K562 (cell line): ENCODE measurements at regions not wholly inside any gene's neighbourhood (a gene's known extent, or its start where the extent isn't known, plus 50 kb on each side); places are given as distances from the start of the nearest gene placed in this dataset.

Experiments used
- CBFB ChIP-seq: sonication (generic); formaldehyde crosslinking; IDR thresholded peaks from 2 replicates; pipeline ENCODE4 v1.4.0; 2020; ENCODE audit warnings: mild to moderate bottlenecking, missing genetic modification reagents
- CSDE1 ChIP-seq, 2 experiments: fragments of 450-650 bp; IDR thresholded peaks; 2 replicates each; pipeline ENCODE4 v1.6.1; 2016; ENCODE audit warnings: mild to moderate bottlenecking in 1 of 2
- DIDO1 ChIP-seq: fragments of 450-650 bp; IDR thresholded peaks from 2 replicates; pipeline ENCODE4 v1.6.1; 2016; ENCODE audit warnings: low read depth, missing biosample characterization, missing genetic modification characterization
- JUN ChIP-seq, 2 experiments: sonication (generic) in 1 of 2; formaldehyde crosslinking in 1 of 2; IDR thresholded peaks; 2 replicates each; pipeline versions ENCODE4 v1.6.1 to v1.8.0; 2012 to 2022; ENCODE audit warnings: borderline replicate concordance in 2 of 2, mild to moderate bottlenecking in 2 of 2, improper control_type of control experiment in 1 of 2, low read depth in 1 of 2, low read length in 1 of 2, missing genetic modification reagents in 1 of 2
- POLR2A ChIP-seq: fragments of 450-650 bp; conservative IDR thresholded peaks from 2 replicates; pipeline ENCODE4 v1.6.1; 2016
- RBFOX2 ChIP-seq: fragments of 200-400 bp; formaldehyde crosslinking; IDR thresholded peaks from 2 replicates; pipeline ENCODE4 v1.6.1; 2017; ENCODE audit warnings: low read depth, mild to moderate bottlenecking, low read length, moderate library complexity
- THRA ChIP-seq: fragments of 450-650 bp; IDR thresholded peaks from 2 replicates; pipeline ENCODE4 v1.6.1; 2017; ENCODE audit warnings: mild to moderate bottlenecking, moderate library complexity
- XRCC3 ChIP-seq: fragments of 450-650 bp; IDR thresholded peaks from 2 replicates; pipeline ENCODE4 v1.6.1; 2017; ENCODE audit warnings: mild to moderate bottlenecking, moderate library complexity
- ZBTB17 ChIP-seq: fragments of 450-650 bp; formaldehyde crosslinking; IDR thresholded peaks from 2 replicates; pipeline ENCODE4 v1.4.0; 2020; ENCODE audit warnings: mild to moderate bottlenecking
- ZNF165 ChIP-seq: fragments of 250-450 bp; sonication (Bioruptor Pico); IDR thresholded peaks from 2 replicates; pipeline ENCODE4 v1.4.0; 2020; ENCODE audit warnings: borderline replicate concordance
- ZNF408 ChIP-seq: fragments of 250-450 bp; sonication (Bioruptor Pico); IDR thresholded peaks from 2 replicates; pipeline ENCODE4 v1.4.0; 2020; ENCODE audit warnings: low read depth, mild to moderate bottlenecking, moderate library complexity
- ZNF740 ChIP-seq, 3 experiments: fragments of 200-800 bp in 1 of 3; sonication (Bioruptor generic) in 1 of 3; sonication (generic) in 1 of 3; formaldehyde crosslinking in 1 of 3; IDR thresholded peaks; 2 replicates each; pipeline versions ENCODE4 v1.6.1 to v1.8.0; 2016 to 2022; ENCODE audit warnings: mild to moderate bottlenecking in 2 of 3, missing compliant biosample characterization in 2 of 3, missing genetic modification characterization in 2 of 3, missing genetic modification reagents in 1 of 3
- TF ChIP-seq, protein P1 (sequence below): fragments of 200-600 bp; sonication (generic); IDR thresholded peaks from one replicate; pipeline ENCODE4 v1.6.1; 2012; ENCODE audit warnings: mild to moderate bottlenecking, low read depth, low read length, inconsistent platforms

DNA sequence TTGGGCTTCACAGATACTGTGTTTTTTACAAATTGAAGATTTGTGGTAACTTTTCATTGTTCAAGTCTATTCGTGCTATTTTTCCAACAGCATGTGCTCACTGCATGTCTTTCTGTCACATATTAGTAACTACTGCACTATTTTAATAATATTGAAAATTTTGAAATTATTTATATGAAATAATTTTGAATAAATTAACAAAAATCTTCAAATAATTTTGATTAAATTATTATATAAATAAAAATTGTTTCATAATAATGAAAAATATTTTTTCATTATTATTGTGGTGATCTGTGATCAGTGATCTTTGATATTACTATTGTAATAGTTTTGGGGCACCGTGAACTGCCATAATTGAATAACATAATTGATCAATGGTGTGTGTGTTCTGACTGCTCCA, 204.1 kb downstream of the OGFRL1 start:
- TF ChIP-seq ZNF740 (CRISPR knock-in tag; IDR thresholded peaks at IDR 0.05) (no peak), ZNF740 (tag; IDR thresholded peaks at IDR 0.05) (no peak), CBFB (CRISPR knock-in tag) (no peak), ZBTB17 (no peak), CSDE1 (IDR thresholded peaks at IDR 0.05) (no peak), DIDO1 (no peak), ZNF408 (no peak), JUN (IDR thresholded peaks at IDR 0.05; ENCODE audit: borderline replicate concordance, low read depth, low read length) (no peak), JUN (CRISPR knock-in tag; IDR thresholded peaks at IDR 0.05; ENCODE audit: borderline replicate concordance) (no peak), THRA (no peak), RBFOX2 (no peak), XRCC3 (no peak), ZNF165 (no peak), POLR2A (no peak)
- TF ChIP-seq, protein P1, sequence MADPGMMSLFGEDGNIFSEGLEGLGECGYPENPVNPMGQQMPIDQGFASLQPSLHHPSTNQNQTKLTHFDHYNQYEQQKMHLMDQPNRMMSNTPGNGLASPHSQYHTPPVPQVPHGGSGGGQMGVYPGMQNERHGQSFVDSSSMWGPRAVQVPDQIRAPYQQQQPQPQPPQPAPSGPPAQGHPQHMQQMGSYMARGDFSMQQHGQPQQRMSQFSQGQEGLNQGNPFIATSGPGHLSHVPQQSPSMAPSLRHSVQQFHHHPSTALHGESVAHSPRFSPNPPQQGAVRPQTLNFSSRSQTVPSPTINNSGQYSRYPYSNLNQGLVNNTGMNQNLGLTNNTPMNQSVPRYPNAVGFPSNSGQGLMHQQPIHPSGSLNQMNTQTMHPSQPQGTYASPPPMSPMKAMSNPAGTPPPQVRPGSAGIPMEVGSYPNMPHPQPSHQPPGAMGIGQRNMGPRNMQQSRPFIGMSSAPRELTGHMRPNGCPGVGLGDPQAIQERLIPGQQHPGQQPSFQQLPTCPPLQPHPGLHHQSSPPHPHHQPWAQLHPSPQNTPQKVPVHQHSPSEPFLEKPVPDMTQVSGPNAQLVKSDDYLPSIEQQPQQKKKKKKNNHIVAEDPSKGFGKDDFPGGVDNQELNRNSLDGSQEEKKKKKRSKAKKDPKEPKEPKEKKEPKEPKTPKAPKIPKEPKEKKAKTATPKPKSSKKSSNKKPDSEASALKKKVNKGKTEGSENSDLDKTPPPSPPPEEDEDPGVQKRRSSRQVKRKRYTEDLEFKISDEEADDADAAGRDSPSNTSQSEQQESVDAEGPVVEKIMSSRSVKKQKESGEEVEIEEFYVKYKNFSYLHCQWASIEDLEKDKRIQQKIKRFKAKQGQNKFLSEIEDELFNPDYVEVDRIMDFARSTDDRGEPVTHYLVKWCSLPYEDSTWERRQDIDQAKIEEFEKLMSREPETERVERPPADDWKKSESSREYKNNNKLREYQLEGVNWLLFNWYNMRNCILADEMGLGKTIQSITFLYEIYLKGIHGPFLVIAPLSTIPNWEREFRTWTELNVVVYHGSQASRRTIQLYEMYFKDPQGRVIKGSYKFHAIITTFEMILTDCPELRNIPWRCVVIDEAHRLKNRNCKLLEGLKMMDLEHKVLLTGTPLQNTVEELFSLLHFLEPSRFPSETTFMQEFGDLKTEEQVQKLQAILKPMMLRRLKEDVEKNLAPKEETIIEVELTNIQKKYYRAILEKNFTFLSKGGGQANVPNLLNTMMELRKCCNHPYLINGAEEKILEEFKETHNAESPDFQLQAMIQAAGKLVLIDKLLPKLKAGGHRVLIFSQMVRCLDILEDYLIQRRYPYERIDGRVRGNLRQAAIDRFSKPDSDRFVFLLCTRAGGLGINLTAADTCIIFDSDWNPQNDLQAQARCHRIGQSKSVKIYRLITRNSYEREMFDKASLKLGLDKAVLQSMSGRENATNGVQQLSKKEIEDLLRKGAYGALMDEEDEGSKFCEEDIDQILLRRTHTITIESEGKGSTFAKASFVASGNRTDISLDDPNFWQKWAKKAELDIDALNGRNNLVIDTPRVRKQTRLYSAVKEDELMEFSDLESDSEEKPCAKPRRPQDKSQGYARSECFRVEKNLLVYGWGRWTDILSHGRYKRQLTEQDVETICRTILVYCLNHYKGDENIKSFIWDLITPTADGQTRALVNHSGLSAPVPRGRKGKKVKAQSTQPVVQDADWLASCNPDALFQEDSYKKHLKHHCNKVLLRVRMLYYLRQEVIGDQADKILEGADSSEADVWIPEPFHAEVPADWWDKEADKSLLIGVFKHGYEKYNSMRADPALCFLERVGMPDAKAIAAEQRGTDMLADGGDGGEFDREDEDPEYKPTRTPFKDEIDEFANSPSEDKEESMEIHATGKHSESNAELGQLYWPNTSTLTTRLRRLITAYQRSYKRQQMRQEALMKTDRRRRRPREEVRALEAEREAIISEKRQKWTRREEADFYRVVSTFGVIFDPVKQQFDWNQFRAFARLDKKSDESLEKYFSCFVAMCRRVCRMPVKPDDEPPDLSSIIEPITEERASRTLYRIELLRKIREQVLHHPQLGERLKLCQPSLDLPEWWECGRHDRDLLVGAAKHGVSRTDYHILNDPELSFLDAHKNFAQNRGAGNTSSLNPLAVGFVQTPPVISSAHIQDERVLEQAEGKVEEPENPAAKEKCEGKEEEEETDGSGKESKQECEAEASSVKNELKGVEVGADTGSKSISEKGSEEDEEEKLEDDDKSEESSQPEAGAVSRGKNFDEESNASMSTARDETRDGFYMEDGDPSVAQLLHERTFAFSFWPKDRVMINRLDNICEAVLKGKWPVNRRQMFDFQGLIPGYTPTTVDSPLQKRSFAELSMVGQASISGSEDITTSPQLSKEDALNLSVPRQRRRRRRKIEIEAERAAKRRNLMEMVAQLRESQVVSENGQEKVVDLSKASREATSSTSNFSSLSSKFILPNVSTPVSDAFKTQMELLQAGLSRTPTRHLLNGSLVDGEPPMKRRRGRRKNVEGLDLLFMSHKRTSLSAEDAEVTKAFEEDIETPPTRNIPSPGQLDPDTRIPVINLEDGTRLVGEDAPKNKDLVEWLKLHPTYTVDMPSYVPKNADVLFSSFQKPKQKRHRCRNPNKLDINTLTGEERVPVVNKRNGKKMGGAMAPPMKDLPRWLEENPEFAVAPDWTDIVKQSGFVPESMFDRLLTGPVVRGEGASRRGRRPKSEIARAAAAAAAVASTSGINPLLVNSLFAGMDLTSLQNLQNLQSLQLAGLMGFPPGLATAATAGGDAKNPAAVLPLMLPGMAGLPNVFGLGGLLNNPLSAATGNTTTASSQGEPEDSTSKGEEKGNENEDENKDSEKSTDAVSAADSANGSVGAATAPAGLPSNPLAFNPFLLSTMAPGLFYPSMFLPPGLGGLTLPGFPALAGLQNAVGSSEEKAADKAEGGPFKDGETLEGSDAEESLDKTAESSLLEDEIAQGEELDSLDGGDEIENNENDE: no peak
